Prostate gland (tissue), 2 donors: ENCODE measurements at regions not wholly inside any gene's neighbourhood (a gene's known extent, or its start where the extent isn't known, plus 50 kb on each side); places are given as distances from the start of the nearest gene placed in this dataset.

Experiments
- CTCF ChIP-seq, 4 experiments: fragments of 200-600 bp in 2 of 4; fragments of 450-650 bp in 2 of 4; sonication (generic) in 2 of 4; IDR thresholded peaks; 1 replicate in 3 of 4; 2 replicates in 1 of 4; pipeline ENCODE4 v1.5.1; 2016 to 2019; ENCODE audit warnings: antibody characterized with exemption in 4 of 4, mild to moderate bottlenecking in 2 of 4, moderate library complexity in 2 of 4
- POLR2A ChIP-seq: fragments of 450-650 bp; IDR thresholded peaks from one replicate; pipeline ENCODE4 v1.6.1; 2016; ENCODE audit warnings: antibody characterized with exemption, mild to moderate bottlenecking
- POLR2AphosphoS5 ChIP-seq: sonication (generic); formaldehyde crosslinking; IDR thresholded peaks from one replicate; pipeline ENCODE4 v1.6.1; 2017; ENCODE audit warnings: antibody characterized with exemption

GRCh38 chr12:90682398-90682797, 272.6 kb downstream of the CCER1 start:
- TF ChIP-seq CTCF (IDR thresholded peaks at IDR 0.05) = no peak
- TF ChIP-seq POLR2AphosphoS5 = no peak
- no peak for TF ChIP-seq POLR2A
